Glutamatergic neuron (in vitro differentiated cells): ENCODE measurements at regions not wholly inside any gene's neighbourhood (a gene's known extent, or its start where the extent isn't known, plus 50 kb on each side); places are given as distances from the start of the nearest gene placed in this dataset.

Source experiments
- DNase-seq: peaks from one replicate; pipeline ENCODE4 v3.0.0; 2022
- H3K27ac Mint-ChIP-seq: one replicate; pipeline ENCODE4 v1.8.0; 2020; ENCODE audit warnings: mild to moderate bottlenecking, mixed read lengths, inconsistent platforms; ENCODE audit not compliant: unreplicated experiment
- H3K27me3 Mint-ChIP-seq: one replicate; pipeline ENCODE4 v1.8.0; 2020; ENCODE audit warnings: mild to moderate bottlenecking, moderate library complexity, mixed read lengths, inconsistent platforms; ENCODE audit not compliant: unreplicated experiment
- H3K36me3 Mint-ChIP-seq: one replicate; pipeline ENCODE4 v1.8.0; 2020; ENCODE audit warnings: mild to moderate bottlenecking, mixed read lengths, inconsistent platforms; ENCODE audit not compliant: unreplicated experiment
- H3K4me1 Mint-ChIP-seq: one replicate; pipeline ENCODE4 v1.8.0; 2020; ENCODE audit warnings: mild to moderate bottlenecking, low read depth, mixed read lengths, inconsistent platforms; ENCODE audit not compliant: unreplicated experiment
- H3K4me3 Mint-ChIP-seq: one replicate; pipeline ENCODE4 v1.8.0; 2020; ENCODE audit warnings: mild to moderate bottlenecking, mixed read lengths, inconsistent platforms; ENCODE audit not compliant: unreplicated experiment
- H3K9me3 Mint-ChIP-seq: one replicate; pipeline ENCODE4 v1.8.0; 2020; ENCODE audit warnings: mild to moderate bottlenecking, moderate library complexity, mixed read lengths, inconsistent platforms; ENCODE audit not compliant: unreplicated experiment
- CTCF ChIP-seq: fragments of 200-600 bp; sonication (generic); IDR thresholded peaks from one replicate; pipeline ENCODE4 v1.5.0; 2021; ENCODE audit not compliant: partially characterized antibody, unreplicated experiment

GRCh38 chr1:68954841-68955240 lies 458.0 kb upstream of the DEPDC1 start:
- no peaks in the 10 kb centered on the region for H3K36me3 Mint-ChIP-seq
- no peaks in the 10 kb centered on the region for H3K9me3 Mint-ChIP-seq
- H3K27ac Mint-ChIP-seq: no peak overlapping the region
- DNase-seq: no peak
- H3K4me1 Mint-ChIP-seq: no peaks in the 10 kb centered on the region
- no peak overlapping the region for H3K4me3 Mint-ChIP-seq
- no peak for TF ChIP-seq CTCF
- H3K27me3 Mint-ChIP-seq: no peaks in the 10 kb centered on the region

GRCh38 chr1:68955424-68955823 lies 458.5 kb upstream of the DEPDC1 start:
- DNase-seq: no peak
- no peaks in the 10 kb centered on the region for H3K4me1 Mint-ChIP-seq
- no peaks in the 10 kb centered on the region for H3K9me3 Mint-ChIP-seq
- no peaks in the 10 kb centered on the region for H3K36me3 Mint-ChIP-seq
- H3K4me3 Mint-ChIP-seq: no peak overlapping the region
- no peak for TF ChIP-seq CTCF
- H3K27me3 Mint-ChIP-seq: no peaks in the 10 kb centered on the region
- no peak overlapping the region for H3K27ac Mint-ChIP-seq

GRCh38 chr1:68958958-68959357 lies 462.1 kb upstream of the DEPDC1 start:
- Mint-ChIP-seq H3K9me3 (no peaks in the 10 kb centered on the region), H3K4me1 (no peaks in the 10 kb centered on the region), H3K27me3 (no peaks in the 10 kb centered on the region), H3K36me3 (no peaks in the 10 kb centered on the region), H3K27ac (no peak overlapping the region), H3K4me3 (no peak overlapping the region)
- TF ChIP-seq CTCF: no peak
- DNase-seq: no peak

- Mint-ChIP-seq H3K4me3 (no peak overlapping the region), H3K9me3 (no peaks in the 10 kb centered on the region), H3K36me3 (no peaks in the 10 kb centered on the region), H3K27ac (no peak overlapping the region), H3K27me3 (no peaks in the 10 kb centered on the region), H3K4me1 (no peaks in the 10 kb centered on the region)
- no peak for TF ChIP-seq CTCF
- DNase-seq: no peak
Measured at GRCh38 chr1:68959461-68960030, 462.7 kb upstream of the DEPDC1 start.

- TF ChIP-seq CTCF: no peak
- Mint-ChIP-seq H3K9me3 (no peaks in the 10 kb centered on the region), H3K27ac (no peak overlapping the region), H3K4me1 (no peaks in the 10 kb centered on the region), H3K4me3 (no peak overlapping the region), H3K27me3 (no peaks in the 10 kb centered on the region), H3K36me3 (no peaks in the 10 kb centered on the region)
- DNase-seq: no peak
Measured at GRCh38 chr1:68961143-68961542, 464.3 kb upstream of the DEPDC1 start.
